Large intestine (tissue), 3 donors: ENCODE measurements at regions not wholly inside any gene's neighbourhood (a gene's known extent, or its start where the extent isn't known, plus 50 kb on each side); places are given as distances from the start of the nearest gene placed in this dataset.

Experiments used
- DNase-seq, 2 donors: peaks; one replicate each; pipeline versions ENCODE4 v3.0.0 to v3.0.0-alpha.2; 2013
- H3K27ac ChIP-seq: one replicate; pipeline ENCODE4 v1.5.1; 2013; ENCODE audit warnings: low read length
- H3K27me3 ChIP-seq: 2 replicates; pipeline ENCODE4 v1.6.1; 2013; ENCODE audit warnings: low read length; ENCODE audit not compliant: control insufficient read depth, insufficient read depth
- H3K36me3 ChIP-seq: 2 replicates; pipeline ENCODE4 v1.6.1; 2013; ENCODE audit warnings: low read length; ENCODE audit not compliant: control insufficient read depth, insufficient read depth
- H3K4me1 ChIP-seq: one replicate; pipeline ENCODE4 v1.6.1; 2013; ENCODE audit warnings: low read length; ENCODE audit not compliant: control insufficient read depth, insufficient read depth
- H3K4me3 ChIP-seq: one replicate; pipeline ENCODE4 v1.5.1; 2013; ENCODE audit warnings: low read length
- H3K9me3 ChIP-seq: one replicate; pipeline ENCODE4 v1.6.1; 2013; ENCODE audit warnings: mild to moderate bottlenecking, low read depth, low read length, moderate library complexity; ENCODE audit not compliant: control insufficient read depth
- WGBS: methylation state at CpG from one replicate; pipeline ENCODE4 v1.1.5; 2013; ENCODE audit warnings: low lambda C conversion rate; ENCODE audit not compliant: insufficient coverage; 5-methylcytosine and 5-hydroxymethylcytosine counted together

DNA sequence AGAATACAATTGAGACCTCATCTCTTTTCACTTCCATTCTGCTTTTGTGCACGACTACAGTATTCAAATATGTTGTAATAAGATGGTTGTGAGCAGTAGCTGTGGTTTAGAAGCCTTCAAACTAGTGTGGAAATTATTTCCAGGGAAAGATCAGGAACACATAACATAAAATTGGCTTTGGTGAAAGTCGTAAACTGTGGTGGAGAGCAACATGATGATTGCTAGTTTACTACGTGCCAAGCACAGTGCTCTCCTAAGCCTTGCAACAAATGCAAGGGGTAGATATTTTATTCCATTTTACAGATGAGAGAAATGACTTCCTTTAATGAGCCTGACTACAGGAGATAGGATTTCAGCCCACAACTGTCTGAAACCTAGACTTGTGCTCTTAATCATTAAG is 172.4 kb upstream of the LMNTD1 start:
- no peaks in the 10 kb centered on the region for H3K27me3 ChIP-seq
- no peak overlapping the region for H3K27ac ChIP-seq
- H3K36me3 ChIP-seq, result no peaks in the 10 kb centered on the region
- H3K9me3 ChIP-seq, result no peaks in the 10 kb centered on the region
- H3K4me3 ChIP-seq, result no peak overlapping the region
- no CpG with 5 or more reads among the region's 3 CpGs for WGBS
- H3K4me1 ChIP-seq, result no peaks in the 10 kb centered on the region
- DNase-seq, result no peak

DNA sequence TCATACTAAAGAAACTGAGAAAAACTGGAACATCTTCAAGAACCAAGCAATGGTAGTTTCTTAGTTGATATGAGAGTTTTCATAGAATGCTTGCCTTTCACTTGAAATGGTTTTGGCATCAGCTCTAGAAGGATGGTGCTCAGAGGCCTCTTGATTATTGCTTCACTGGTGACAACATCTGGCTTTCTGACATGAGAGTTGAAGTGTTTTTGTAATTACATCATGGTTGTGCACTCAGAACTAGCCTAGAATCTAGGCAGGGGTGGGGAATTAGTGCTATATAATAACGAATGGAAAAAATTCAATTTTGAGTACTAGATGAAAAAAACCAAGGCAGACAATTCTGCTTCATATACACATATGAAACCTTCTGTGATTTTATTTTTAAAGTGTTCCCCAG is 172.8 kb upstream of the LMNTD1 start:
- no peak overlapping the region for H3K4me3 ChIP-seq
- 90% methylated on average over 1 of the region's 1 CpG for WGBS
- no peaks in the 10 kb centered on the region for H3K27me3 ChIP-seq
- no peaks in the 10 kb centered on the region for H3K36me3 ChIP-seq
- no peaks in the 10 kb centered on the region for H3K9me3 ChIP-seq
- H3K27ac ChIP-seq, result no peak overlapping the region
- no peaks in the 10 kb centered on the region for H3K4me1 ChIP-seq
- no peak for DNase-seq

DNA sequence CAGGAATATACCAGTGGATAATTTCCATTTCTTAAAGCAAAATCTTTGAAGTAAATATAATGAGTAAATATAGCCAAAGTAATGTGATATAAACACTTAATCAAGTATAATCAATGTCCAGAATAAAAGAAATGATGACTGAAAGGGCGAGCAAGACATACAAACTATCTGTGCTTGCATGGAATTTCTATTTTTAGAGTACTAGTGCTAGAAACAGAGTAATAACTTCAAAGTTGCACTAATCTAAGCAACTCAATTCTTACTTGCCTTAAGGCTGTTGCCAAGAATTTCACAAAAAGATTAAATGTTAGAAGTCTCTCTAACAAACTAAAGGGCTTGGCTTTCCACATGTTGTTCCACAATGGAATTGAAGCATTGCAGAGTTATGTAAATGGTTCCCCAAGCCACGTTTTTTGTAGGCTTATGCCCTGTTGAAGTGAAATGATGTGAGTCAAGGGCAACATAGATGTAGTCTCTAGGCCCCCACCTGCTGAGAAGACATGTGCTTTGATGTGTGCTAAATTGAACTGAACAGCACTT is 175.0 kb upstream of the LMNTD1 start:
- WGBS, result 50% methylated on average over 2 of the region's 2 CpGs

DNA sequence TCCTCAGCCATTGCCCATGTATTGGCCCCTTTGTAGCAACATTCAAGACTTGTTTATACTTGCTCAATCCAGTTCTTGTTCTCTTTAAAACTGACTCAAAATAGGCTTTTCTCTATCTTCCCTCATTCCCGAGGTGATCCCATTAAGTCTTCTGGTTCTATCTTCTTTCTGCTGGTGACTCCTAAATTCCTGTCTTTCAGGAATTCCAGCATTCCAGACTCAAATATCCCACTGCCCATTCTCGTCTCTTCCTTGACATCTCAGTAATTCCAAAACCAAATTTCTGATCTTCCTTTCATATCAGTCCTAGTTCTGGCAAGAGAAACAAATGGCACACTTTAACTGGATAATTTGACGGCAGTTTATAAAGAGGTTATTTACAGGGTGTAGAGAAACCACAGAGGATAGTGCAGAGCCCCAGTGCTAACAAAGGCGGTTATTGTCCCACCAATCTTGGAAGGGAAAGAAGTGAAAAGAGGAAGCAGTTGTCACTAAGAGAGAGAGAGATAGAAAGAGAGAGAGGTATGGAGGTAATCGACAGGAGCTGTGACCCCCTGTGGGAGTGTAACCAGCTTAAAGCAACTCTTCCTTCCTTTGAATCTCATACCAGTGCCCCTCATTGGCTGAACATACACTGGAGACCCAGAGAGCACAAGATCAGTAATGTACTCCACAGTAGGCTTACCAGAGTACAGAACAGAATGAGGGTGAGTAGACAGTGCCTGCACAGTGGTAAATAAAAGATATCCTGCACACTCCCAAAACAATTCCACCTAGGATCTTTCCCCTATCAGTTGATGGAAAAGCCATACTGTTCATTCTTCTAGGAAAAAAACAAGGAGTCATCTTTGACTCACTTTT is 177.6 kb upstream of the LMNTD1 start:
- Histone ChIP-seq H3K36me3 (no peaks in the 10 kb centered on the region), H3K27me3 (no peaks in the 10 kb centered on the region), H3K4me1 (no peaks in the 10 kb centered on the region), H3K4me3 (no peak overlapping the region), H3K27ac (no peak overlapping the region), H3K9me3 (no peaks in the 10 kb centered on the region)
- 44% methylated on average over 2 of the region's 5 CpGs for WGBS
- no peak for DNase-seq

More for the DNA sequence above, 175.0 kb upstream of the LMNTD1 start:
- Histone ChIP-seq H3K4me1 (no peaks in the 10 kb centered on the region), H3K36me3 (no peaks in the 10 kb centered on the region), H3K4me3 (no peak overlapping the region), H3K27ac (no peak overlapping the region), H3K9me3 (no peaks in the 10 kb centered on the region), H3K27me3 (no peaks in the 10 kb centered on the region)
- no peak for DNase-seq

DNA sequence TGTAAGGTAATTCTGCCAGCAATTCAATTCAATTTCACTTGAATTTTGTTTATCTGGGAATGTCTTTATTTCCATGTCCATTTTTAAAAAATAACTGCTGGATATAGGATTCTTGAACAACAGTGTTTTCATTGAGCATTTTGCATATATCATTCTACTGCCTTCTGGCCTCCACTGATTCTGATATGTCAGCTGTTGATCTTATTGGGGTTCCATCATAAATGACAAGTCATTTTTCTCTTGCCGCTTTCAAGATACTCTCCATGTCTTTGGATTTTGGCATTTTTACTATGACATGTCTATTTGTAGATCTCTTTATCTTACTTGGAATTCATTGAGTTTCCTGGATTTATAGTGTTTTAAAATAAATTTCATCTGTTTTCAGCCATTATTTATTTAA is 180.5 kb upstream of the LMNTD1 start:
- Histone ChIP-seq H3K4me3 (no peak overlapping the region), H3K27ac (no peak overlapping the region), H3K9me3 (no peaks in the 10 kb centered on the region), H3K4me1 (no peaks in the 10 kb centered on the region), H3K36me3 (no peaks in the 10 kb centered on the region), H3K27me3 (no peaks in the 10 kb centered on the region)
- no peak for DNase-seq
- WGBS, result 100% methylated on average over 1 of the region's 1 CpG

DNA sequence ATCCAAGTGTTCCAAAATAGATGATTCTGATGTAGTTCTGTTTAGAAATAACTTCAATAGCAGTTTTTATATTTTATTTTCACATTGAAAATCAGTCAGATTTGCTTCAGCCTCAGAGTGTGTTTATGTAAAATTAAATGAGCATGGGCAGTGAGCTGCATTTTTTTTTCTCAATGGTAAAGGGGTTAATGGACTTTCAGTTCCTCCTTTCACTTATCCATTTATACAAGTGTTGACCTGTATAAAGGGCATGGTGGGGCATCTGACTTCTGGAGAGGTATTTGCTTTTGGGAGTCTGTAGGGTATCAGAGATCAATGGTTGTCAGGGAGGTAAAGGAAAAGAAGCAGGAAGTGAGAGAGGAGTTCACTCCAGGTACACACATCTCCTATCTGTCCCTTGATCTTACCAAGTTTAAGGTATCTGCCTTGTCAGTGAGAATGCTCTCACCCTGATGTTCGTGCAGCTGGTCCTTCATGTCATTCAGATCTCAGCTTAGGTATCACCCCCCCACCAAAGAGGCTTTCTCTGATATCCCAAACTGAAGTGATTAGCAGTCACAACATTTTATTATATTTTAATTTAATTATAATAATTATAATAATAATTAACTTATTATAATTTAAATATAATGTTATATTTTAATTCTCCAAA is 181.6 kb upstream of the LMNTD1 start:
- H3K4me3 ChIP-seq, result no peak overlapping the region
- H3K4me1 ChIP-seq, result no peaks in the 10 kb centered on the region
- H3K27me3 ChIP-seq, result no peaks in the 10 kb centered on the region
- no CpG with 5 or more reads among the region's 1 CpG for whole genome bisulfite sequencing
- DNase-seq, result no peak
- H3K36me3 ChIP-seq, result no peaks in the 10 kb centered on the region
- H3K27ac ChIP-seq, result no peak overlapping the region
- no peaks in the 10 kb centered on the region for H3K9me3 ChIP-seq

DNA sequence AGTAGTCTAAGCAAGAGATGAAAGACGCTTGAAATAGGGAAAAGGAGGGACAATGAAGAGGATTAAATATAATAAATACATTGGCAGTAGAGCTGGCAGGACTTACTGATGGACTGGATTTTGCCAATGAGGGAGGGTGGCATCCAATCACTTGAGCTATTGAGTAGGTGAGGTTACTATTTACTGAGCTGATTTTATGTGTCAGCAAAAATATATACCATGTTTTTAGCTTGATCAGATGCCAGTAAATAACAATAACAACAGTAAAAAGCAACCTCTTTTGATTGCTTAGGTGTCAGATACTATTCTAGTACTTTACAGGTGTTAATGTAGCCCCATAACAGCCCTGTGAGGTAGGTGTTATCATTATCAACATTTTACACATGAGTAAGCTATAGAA is 187.5 kb upstream of the LMNTD1 start:
- H3K4me3 ChIP-seq, result no peak overlapping the region
- WGBS, result no CpG with 5 or more reads among the region's 1 CpG
- no peaks in the 10 kb centered on the region for H3K9me3 ChIP-seq
- no peaks in the 10 kb centered on the region for H3K36me3 ChIP-seq
- no peaks in the 10 kb centered on the region for H3K27me3 ChIP-seq
- H3K27ac ChIP-seq, result no peak overlapping the region
- H3K4me1 ChIP-seq, result no peaks in the 10 kb centered on the region
- DNase-seq, result no peak

DNA sequence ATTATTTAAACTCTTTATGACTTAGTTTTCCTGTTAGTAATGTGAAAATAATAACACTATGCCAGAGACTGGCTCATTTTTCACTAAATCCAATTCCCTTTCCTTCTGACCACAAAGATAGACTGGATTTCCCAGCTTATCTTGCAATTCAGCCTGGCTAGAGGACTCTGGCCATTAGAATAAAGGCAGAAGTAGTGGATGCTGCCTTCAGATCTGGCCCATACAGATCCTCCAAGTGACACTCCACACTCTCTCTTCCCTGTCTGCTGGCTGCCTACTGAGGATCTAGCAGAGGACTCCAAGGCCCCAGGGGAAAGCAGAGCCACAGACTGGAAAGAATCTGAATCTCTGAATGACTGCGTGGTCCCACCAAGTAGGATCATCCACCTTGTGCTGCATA is 188.8 kb upstream of the LMNTD1 start:
- no peaks in the 10 kb centered on the region for H3K36me3 ChIP-seq
- H3K4me3 ChIP-seq, result no peak overlapping the region
- no peaks in the 10 kb centered on the region for H3K27me3 ChIP-seq
- H3K4me1 ChIP-seq, result no peaks in the 10 kb centered on the region
- H3K9me3 ChIP-seq, result no peaks in the 10 kb centered on the region
- WGBS, result no CpG with 5 or more reads among the region's 1 CpG
- DNase-seq, result no peak
- H3K27ac ChIP-seq, result no peak overlapping the region

DNA sequence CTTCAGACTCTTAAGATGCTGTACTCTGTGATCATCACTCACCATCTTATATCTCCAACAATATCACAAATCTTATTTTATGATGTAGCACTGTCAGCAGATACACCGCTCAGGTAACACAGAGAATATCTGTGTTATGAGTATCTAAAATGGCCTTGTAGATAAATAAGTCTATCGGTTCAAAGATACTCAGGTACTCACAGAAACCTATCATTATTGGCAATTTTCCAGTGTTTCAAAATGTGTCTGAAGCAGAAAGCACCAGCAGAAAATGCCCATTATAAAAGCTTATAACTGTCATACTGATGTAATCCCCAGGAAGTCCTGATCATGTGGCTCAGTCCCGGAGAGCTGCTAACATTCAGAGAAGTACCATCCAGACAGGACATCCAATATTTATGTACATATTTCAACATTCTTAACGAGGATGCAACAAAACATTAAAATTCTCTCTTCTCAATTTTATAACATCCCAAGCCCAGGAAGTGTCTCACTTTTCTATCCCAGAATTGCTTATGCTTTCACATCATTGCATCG is 190.7 kb upstream of the LMNTD1 start:
- Histone ChIP-seq H3K4me3 (no peak overlapping the region), H3K27me3 (no peaks in the 10 kb centered on the region), H3K9me3 (no peaks in the 10 kb centered on the region), H3K36me3 (no peaks in the 10 kb centered on the region), H3K4me1 (no peaks in the 10 kb centered on the region), H3K27ac (no peak overlapping the region)
- DNase-seq, result no peak
- WGBS, result 100% methylated on average over 3 of the region's 5 CpGs

DNA sequence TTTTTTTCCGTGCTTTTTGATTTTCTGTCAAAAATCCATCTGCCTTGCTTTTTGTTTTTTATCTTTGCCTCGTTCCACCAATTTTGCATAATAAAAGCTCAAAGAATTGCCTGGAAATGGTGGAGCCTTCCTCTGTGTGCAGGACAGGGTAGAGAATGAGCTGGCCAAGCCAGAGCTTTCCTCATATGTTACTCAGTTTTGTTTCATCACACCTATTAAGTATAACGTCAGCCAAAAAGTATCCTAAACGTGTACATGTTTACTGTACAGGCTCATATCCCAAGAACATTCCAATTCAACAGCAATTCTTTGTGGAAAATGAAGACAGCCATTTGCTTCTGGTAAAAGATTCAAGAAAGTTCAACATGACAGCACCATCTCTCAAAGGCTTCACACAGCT is 191.2 kb upstream of the LMNTD1 start:
- H3K27ac ChIP-seq, result no peak overlapping the region
- H3K9me3 ChIP-seq, result no peaks in the 10 kb centered on the region
- no peaks in the 10 kb centered on the region for H3K36me3 ChIP-seq
- H3K4me3 ChIP-seq, result no peak overlapping the region
- no CpG with 5 or more reads among the region's 4 CpGs for whole genome bisulfite sequencing
- DNase-seq, result no peak
- H3K27me3 ChIP-seq, result no peaks in the 10 kb centered on the region
- H3K4me1 ChIP-seq, result no peaks in the 10 kb centered on the region
